ENCODE measurements at regions not wholly inside any gene's neighbourhood (a gene's known extent, or its start where the extent isn't known, plus 50 kb on each side); places are given as distances from the start of the nearest gene placed in this dataset.

DNA sequence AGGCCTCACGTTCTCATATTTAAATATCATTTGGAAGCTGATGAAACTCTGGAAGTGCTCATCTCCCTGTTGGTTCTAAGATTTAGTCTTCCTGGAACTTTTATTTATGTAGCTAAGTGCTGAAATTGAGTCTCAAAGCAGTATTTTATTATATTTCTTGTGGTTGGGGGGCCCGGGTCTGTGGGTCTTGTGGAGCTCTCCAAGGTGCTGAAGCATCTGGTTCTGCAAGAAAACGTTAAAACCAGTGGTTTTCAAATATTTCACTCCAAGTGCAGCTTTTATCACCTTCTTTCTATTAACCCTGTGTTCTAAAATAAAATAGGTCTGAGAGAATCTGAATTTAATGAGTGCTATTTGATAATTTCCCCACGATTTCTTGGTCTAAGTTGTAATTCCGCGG lies 1404.8 kb downstream of the TBC1D22A start:
- TF ChIP-seq POLR2A (IDR thresholded peaks at IDR 0.05) = no peak
- TF ChIP-seq, protein P1, sequence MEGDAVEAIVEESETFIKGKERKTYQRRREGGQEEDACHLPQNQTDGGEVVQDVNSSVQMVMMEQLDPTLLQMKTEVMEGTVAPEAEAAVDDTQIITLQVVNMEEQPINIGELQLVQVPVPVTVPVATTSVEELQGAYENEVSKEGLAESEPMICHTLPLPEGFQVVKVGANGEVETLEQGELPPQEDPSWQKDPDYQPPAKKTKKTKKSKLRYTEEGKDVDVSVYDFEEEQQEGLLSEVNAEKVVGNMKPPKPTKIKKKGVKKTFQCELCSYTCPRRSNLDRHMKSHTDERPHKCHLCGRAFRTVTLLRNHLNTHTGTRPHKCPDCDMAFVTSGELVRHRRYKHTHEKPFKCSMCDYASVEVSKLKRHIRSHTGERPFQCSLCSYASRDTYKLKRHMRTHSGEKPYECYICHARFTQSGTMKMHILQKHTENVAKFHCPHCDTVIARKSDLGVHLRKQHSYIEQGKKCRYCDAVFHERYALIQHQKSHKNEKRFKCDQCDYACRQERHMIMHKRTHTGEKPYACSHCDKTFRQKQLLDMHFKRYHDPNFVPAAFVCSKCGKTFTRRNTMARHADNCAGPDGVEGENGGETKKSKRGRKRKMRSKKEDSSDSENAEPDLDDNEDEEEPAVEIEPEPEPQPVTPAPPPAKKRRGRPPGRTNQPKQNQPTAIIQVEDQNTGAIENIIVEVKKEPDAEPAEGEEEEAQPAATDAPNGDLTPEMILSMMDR (IDR thresholded peaks at IDR 0.05) = no peak

Data from esophagus squamous epithelium (tissue), 4 donors.